ENCODE measurements at regions not wholly inside any gene's neighbourhood (a gene's known extent, or its start where the extent isn't known, plus 50 kb on each side); places are given as distances from the start of the nearest gene placed in this dataset.

DNA sequence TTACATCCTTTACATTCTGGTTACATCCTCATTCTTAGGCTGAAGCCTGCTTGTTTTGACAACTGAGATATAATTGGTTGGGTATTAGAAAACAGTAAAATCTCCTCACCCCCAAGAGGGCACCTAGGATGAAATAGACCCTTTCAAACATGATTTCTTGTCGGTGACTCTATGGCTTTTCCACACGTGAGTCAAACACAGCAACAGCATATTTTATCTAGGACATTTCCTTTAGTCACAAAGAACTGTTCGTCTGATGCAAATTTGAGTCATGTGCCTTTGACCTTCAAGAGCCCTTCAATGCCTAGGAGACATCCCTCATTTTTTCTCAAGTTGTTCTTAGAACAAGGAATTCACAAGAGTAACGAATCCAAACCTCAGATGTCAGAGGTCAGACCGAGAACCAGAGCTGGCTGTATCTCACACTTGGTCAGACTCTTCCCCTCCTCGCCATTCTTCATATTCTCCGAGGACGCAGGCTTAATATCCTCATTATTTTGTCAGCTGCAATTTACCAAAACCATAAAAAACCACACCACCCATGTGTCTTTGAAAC is 60.5 kb upstream of the ALKAL2 start:
- DNase-seq, result no peak

DNA sequence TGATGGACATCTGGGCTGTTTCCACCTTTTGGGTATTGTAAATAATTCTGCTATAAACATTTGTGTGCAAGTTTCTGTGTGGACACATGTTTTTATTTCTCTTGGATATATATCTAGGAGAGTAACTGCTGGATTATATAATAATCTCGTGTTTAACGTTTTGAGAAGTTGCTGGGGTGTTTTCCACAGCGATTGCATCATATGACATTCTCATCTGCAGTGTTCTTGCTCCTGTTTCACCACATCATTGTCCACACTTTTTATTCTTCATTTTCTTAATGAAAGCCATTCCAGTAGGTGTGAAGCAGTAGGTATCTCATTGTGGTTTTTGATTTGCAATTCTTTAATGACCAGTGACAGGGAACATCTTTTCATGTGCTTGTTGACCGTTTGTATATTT is 56.9 kb upstream of the ALKAL2 start:
- no peak for DNase-seq

DNA sequence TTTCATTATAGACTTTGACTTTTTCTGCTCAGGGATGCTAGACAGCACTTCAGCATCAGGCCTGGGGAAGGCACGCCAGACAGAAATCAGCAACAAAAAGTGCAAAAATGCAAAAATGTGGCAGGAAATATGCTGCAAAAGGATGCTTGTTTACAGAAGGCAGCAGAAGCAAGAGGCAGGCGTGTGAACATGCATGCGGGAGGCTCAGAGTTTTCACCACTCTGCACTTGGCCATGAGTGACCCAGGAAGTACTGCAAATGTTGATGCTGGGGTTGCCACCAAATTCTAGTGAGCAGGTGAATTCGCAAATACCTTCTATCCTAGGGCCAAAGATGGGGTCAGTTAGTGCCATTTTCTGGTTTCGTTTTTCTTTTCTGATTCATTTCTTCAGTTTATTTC is 55.5 kb upstream of the ALKAL2 start:
- no peak for DNase-seq

DNA sequence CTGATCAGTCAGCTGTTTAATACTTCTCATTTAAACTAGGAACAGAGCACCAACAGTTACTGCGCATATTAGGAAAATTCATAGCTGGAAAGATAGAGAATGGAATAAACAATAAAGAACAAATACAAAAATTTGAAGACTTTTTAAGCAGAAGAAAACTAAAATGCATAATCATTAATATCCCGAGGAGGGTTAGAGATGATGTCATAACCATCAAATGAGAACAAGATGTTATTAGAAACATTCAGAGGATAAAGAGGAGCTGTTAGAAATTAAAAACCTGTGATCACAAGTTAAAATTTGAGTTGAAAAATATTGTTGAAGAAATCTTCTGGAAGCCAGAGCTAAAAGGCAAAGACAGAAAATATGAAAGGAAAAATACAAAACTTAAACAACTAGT is 54.0 kb upstream of the ALKAL2 start:
- DNase-seq, result no peak

DNA sequence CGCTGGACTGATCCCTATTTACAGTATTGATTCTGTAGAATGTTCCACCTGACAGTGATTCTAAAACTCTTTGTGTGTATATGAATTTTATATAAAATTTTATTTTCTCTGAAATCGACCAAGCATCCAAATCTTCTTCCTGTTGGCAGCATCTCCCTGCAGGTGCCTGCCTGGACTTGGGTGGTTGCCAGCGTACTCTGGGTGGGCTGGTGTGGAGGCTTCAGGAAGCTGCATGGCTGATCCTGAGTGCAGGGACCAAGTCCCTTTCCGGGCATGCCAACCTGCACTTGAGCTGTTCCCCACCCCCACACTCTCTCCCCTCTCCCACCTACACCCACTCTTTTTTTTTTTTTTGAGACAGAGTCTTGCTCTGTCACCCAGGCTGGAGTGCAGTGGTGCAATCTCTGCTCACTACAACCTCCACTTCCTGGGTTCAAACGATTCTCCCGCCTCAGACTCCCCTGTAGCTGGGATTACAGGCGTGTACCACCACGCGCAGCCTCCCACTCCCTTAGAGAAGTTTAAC is 53.2 kb upstream of the ALKAL2 start:
- no peak for DNase-seq
